CD4-positive, alpha-beta T cell treated with Interleukin-4 for 1 hour (primary cell): ENCODE measurements at regions not wholly inside any gene's neighbourhood (a gene's known extent, or its start where the extent isn't known, plus 50 kb on each side); places are given as distances from the start of the nearest gene placed in this dataset.
A peak's percentile ranks its signal among the peaks of the same experiment; 100 is the strongest.

Experiments used
- DNase-seq, 2 donors: peaks; one replicate each; pipeline ENCODE4 v3.0.0-alpha.2; 2020 to 2022

DNA sequence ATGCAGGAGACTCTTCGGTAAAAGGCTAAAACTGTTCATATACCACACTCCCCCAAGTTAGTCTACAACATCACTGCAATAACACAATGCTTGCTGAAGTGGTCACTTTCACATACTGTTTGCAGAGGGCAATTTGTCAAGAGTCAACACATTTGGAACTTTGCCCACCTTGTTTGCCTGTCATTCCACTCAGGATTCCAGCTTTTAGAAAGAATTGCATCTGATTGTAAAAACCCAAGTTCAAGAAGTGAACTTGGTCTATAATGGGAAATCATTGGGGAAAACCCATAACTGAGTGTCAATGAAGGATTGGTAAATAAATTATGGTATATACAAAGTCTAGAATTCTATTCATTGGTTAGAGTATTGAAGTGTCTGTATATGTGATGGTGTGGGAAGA lies 120.5 kb downstream of the GADD45G start:
- DNase-seq, result no peak

GRCh38 chr9:89729954-89730530 lies 125.2 kb downstream of the GADD45G start:
- no peak for DNase-seq

DNA sequence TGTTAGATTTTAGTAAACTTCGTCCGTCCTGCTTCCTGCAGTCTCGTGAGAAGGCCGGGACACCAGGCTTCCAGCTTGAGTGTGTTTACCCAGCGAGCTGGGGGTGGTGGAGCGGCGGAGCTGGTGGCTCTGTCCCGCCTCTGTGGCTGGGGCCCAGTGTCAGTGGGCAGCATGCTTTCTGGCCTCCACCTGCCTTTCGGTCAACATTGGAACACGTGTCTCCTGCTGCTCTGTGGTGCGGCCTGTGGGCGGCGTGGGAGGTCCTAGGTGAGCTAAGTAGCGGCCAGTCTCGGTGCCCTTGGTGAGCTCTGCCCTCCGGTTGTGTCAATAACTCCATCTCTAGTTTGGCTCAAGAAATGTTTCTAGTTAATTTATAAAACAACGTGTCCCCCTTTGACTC lies 125.9 kb downstream of the GADD45G start:
- no peak for DNase-seq

DNA sequence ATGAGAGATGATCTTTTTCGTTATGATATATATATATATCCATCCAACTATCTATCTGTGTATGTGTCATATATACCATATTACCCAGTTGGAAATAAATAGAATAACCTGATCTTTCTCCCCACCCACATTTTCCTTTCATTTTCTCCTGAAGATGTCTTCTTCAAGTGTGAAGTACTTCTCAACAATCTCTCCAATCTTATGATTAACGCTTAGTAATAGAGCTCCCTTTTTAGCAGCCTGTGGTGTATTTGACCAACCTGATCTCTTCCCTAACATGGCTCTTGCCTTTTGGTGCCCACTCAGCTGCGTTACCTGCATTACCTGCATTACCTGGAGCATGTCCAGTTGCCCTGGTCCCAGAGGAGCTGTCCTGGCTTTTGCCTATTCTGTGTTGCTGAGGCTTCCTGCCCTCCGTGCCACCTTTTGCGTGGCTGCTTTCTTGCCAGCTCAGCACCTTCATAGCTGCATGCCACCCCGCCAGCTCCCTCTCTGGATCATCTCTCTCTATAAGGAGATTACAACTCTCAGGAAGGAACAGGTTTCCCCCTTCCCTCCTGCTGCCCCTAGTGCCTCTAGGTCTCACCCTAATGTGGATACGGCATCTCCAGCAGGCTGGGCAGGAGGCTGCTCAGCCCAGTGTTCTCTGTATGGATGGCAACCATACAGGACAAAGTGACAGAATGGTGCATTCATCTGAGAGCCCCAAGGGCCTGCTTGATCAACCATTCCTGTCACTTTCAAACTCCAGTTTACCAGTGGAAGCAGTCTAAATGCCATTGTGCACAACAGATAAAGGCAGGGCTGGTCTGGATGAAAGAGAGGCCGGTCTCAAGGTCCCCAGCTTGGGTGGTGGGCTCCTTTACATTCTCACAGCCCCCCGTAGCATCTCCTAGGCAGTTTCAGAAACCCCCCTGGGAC lies 126.7 kb downstream of the GADD45G start:
- no peak for DNase-seq

GRCh38 chr9:89732295-89732938 lies 127.6 kb downstream of the GADD45G start:
- DNase-seq, result no peak

- no peak for DNase-seq
These were observed 128.1 kb downstream of the GADD45G start for GRCh38 chr9:89732939-89733324.

GRCh38 chr9:89734600-89735041 lies 129.8 kb downstream of the GADD45G start:
- DNase-seq, result no peak

GRCh38 chr9:89738137-89738932 lies 133.5 kb downstream of the GADD45G start:
- DNase-seq, result no peak

DNA sequence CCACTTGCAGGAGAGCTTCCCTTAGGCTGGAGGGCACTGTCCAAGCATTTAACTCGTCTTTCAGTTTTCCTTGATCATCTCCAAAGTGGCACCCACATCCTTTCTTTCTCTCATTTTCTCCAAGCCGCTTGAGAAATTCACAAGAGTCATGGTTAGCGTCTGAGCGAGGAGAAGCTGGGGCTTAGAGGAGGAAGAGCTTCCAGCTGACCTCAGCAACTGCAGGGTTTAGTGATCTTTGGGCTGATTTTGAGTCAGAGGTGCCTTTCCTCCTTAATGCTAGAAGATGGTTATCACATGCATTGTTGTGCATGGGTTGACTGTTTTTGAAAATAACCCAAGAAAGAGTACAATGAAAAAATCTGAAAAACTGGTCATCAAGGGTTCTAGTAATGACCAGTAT lies 134.7 kb downstream of the GADD45G start:
- DNase-seq, result no peak

- no peak for DNase-seq
These were observed 135.1 kb downstream of the GADD45G start for GRCh38 chr9:89739916-89740315.

DNA sequence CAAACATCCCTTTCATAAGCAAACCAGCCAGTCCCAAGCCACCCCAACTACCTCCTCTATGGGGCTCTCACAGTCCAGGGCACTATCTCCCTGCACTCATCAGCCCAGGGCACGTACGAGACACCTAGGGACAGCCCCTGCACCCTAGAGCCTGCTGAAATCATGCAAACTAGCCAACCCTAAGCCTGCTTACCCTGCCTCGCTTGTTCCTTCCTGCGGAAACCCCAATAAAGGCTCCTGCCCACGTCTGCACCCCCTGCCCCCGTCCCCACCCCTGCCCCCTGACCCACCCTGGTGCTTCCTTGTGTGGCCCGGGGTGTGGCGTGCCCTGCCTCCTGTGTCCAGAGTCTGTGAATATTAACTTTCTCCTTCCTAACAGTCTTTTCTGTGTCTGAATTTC lies 135.9 kb downstream of the GADD45G start:
- peak; percentile 30 to 46 for DNase-seq

- DNase-seq, result peak in 1 of 2 donors; percentile 9
These were observed 137.8 kb downstream of the GADD45G start for GRCh38 chr9:89742660-89743059.

DNA sequence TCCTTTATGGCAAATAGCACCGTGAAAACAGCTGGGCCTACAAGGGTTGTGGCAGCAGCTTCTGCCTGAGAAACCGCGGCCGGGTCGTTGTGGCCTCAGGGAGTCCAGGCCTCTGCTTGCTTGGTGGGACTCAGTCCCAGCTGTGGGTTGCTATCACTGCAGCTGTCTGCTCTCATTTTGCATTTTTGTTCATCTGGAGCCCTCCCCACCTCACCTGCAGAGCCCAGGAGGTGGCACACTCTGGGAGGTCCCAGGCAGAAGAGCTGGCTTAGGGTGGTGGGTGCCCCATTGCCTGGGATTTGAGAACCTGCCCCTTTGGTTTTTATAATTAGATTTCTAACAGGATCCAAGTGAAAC lies 138.4 kb downstream of the GADD45G start:
- DNase-seq, result no peak

- DNase-seq, result peak; percentile 60 to 67
These were observed 138.9 kb downstream of the GADD45G start for GRCh38 chr9:89743573-89744254.

- no peak for DNase-seq
These were observed 139.4 kb downstream of the GADD45G start for GRCh38 chr9:89744255-89744648.

GRCh38 chr9:89744730-89745129 lies 139.9 kb downstream of the GADD45G start:
- no peak for DNase-seq

GRCh38 chr9:89745601-89746376 lies 141.0 kb downstream of the GADD45G start:
- DNase-seq, result no peak

GRCh38 chr9:89746385-89747116 lies 141.7 kb downstream of the GADD45G start:
- DNase-seq, result no peak

DNA sequence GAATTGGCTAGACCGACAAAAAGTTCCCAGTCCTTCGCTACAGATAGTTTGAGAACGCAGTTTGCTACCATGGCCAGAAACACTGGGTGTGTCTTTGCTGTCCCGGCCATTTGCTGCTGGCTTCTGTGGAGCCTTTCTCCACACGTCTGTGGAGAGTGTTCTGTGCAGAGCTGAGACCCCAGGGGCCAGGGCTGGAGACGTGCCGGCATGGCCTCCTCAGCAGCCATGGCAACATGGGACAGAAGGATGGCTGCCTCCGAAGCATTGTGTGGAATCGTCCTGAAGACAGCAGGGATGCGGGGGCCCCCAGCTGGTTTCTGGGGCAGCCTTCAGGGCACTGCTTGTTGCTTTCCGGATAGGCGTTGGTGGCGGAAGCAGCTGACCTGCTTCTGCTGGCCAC lies 142.8 kb downstream of the GADD45G start:
- no peak for DNase-seq

- DNase-seq, result no peak
These were observed 143.3 kb downstream of the GADD45G start for GRCh38 chr9:89748021-89748670.
